ENCODE measurements at regions not wholly inside any gene's neighbourhood (a gene's known extent, or its start where the extent isn't known, plus 50 kb on each side); places are given as distances from the start of the nearest gene placed in this dataset.

DNA sequence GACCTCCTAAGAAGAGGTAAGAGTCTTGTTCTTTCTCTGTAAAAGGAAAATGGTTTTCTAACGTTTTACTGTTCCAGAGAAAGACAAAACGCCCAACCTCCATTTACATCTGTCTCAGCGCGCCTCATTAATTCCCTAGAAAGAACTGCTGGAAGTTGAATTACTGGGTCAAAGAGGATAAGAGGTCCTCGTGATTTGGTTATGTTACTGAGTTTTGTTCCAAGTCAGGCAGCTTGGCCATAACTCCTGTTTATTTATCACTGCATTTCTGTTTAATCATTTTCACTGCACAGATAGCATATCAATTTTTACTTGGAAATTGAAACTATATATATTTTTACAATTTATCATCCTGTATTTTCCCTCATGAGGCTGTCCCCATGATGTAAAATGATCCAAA is 112.9 kb upstream of the PEG3 start:
- intact Hi-C loops (cut with DNase I) = no loop called here
- TF ChIP-seq CTCF (IDR thresholded peaks at IDR 0.05) (no peak), POLR2AphosphoS5 (IDR thresholded peaks at IDR 0.05) (no peak), POLR2A (IDR thresholded peaks at IDR 0.05) (no peak), EP300 (IDR thresholded peaks at IDR 0.05) (no peak)
- Histone ChIP-seq H3K27ac (no peak overlapping the region), H3K9me3 (peaks cover 0 to 28% (median 0%) of the 10 kb centered on the region in 4 donors), H3K36me3 (no peaks in the 10 kb centered on the region), H3K4me3 (no peak overlapping the region), H3K4me1 (no peaks in the 10 kb centered on the region), H3K27me3 (no peaks in the 10 kb centered on the region)
- no peak for DNase-seq
- 55 to 70% methylated on average over 5 of the region's 5 CpGs for WGBS, 2 donors

GRCh38 chr19:56955637-56956216 is 115.2 kb upstream of the PEG3 start:
- no peak for DNase-seq
- no peak overlapping the region for H3K27ac ChIP-seq
- H3K4me3 ChIP-seq = no peak overlapping the region
- no peaks in the 10 kb centered on the region for H3K27me3 ChIP-seq
- WGBS, 2 donors = 54 to 73% methylated on average over 15 of the region's 15 CpGs
- no peaks in the 10 kb centered on the region for H3K4me1 ChIP-seq
- H3K36me3 ChIP-seq = no peaks in the 10 kb centered on the region
- H3K9me3 ChIP-seq = peaks cover 0 to 24% (median 0%) of the 10 kb centered on the region in 4 donors
- intact Hi-C loops (cut with DNase I) = no loop called here
- TF ChIP-seq POLR2AphosphoS5 (IDR thresholded peaks at IDR 0.05) (no peak), POLR2A (IDR thresholded peaks at IDR 0.05) (no peak), EP300 (IDR thresholded peaks at IDR 0.05) (no peak), CTCF (IDR thresholded peaks at IDR 0.05) (no peak)

- Histone ChIP-seq H3K27me3 (no peaks in the 10 kb centered on the region), H3K27ac (no peak overlapping the region), H3K4me1 (no peaks in the 10 kb centered on the region), H3K36me3 (no peaks in the 10 kb centered on the region), H3K9me3 (peaks cover 0 to 18% (median 0%) of the 10 kb centered on the region in 4 donors), H3K4me3 (no peak overlapping the region)
- no peak for DNase-seq
- no peak for TF ChIP-seq EP300 (IDR thresholded peaks at IDR 0.05)
- no peak for TF ChIP-seq POLR2AphosphoS5 (IDR thresholded peaks at IDR 0.05)
- TF ChIP-seq POLR2A (IDR thresholded peaks at IDR 0.05) = no peak
- WGBS, 2 donors = 56 to 70% methylated on average over 14 of the region's 14 CpGs
- intact Hi-C loops (cut with DNase I) = no loop called here
These were observed 116.1 kb upstream of the PEG3 start for GRCh38 chr19:56956503-56957226.

DNA sequence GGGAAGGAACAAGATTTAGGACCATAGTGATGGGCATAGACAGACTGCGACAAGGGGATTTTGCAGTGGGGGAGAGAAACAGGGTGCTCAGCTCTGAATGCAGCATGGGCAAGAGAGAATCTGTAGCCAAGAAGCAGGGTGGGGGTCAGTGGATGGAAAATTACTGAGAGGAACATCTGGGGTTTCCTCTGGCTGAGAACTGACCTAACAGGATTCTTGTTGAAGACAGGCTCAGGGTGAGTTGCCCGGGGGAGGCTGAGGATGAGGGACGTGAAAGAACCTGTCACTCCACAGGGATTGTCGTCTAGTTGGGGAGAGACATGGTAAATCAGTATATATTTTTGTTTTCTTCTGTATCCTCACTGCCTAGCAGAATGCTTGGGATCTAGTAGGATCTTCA is 118.7 kb upstream of the PEG3 start:
- TF ChIP-seq CTCF (IDR thresholded peaks at IDR 0.05) (no peak), POLR2A (IDR thresholded peaks at IDR 0.05) (no peak), POLR2AphosphoS5 (IDR thresholded peaks at IDR 0.05) (no peak), EP300 (IDR thresholded peaks at IDR 0.05) (no peak)
- DNase-seq = no peak
- intact Hi-C loops (cut with DNase I) = no loop called here
- Histone ChIP-seq H3K27ac (no peak overlapping the region), H3K4me3 (no peak overlapping the region), H3K4me1 (no peaks in the 10 kb centered on the region), H3K27me3 (no peaks in the 10 kb centered on the region), H3K36me3 (no peaks in the 10 kb centered on the region), H3K9me3 (peaks cover 0 to 16% (median 0%) of the 10 kb centered on the region in 4 donors)
- 65 to 70% methylated on average over 4 of the region's 4 CpGs for WGBS, 2 donors

- TF ChIP-seq EP300 (IDR thresholded peaks at IDR 0.05) (no peak), CTCF (IDR thresholded peaks at IDR 0.05) (no peak), POLR2A (IDR thresholded peaks at IDR 0.05) (no peak), POLR2AphosphoS5 (IDR thresholded peaks at IDR 0.05) (no peak)
- H3K27ac ChIP-seq = no peak overlapping the region
- peaks cover 0 to 6% (median 0%) of the 10 kb centered on the region in 3 donors for H3K27me3 ChIP-seq
- DNase-seq = no peak
- WGBS, 2 donors = 74 to 77% methylated on average over 7 of the region's 7 CpGs
- H3K4me1 ChIP-seq = no peaks in the 10 kb centered on the region
- intact Hi-C loops (cut with DNase I) = no loop called here
- peaks cover 0 to 13% (median 0%) of the 10 kb centered on the region in 4 donors for H3K9me3 ChIP-seq
- no peak overlapping the region for H3K4me3 ChIP-seq
- H3K36me3 ChIP-seq = no peaks in the 10 kb centered on the region
These were observed 120.5 kb upstream of the PEG3 start for GRCh38 chr19:56960959-56961543.
